ENCODE measurements at regions not wholly inside any gene's neighbourhood (a gene's known extent, or its start where the extent isn't known, plus 50 kb on each side); places are given as distances from the start of the nearest gene placed in this dataset.

- no peaks in the 10 kb centered on the region for H3K9me2 ChIP-seq (replicated peaks; ENCODE audit: low read depth, low read length)
- H3K79me2 ChIP-seq (ENCODE audit: insufficient read depth, low read length) = no peaks in the 10 kb centered on the region
- no peaks in the 10 kb centered on the region for H3F3A ChIP-seq (ENCODE audit: low read depth)
- H3K4me3 ChIP-seq (ENCODE audit: low read length, poor library complexity, severe bottlenecking) = no peak overlapping the region
- no peak overlapping the region for H3K9ac ChIP-seq (ENCODE audit: low read depth, low read length, poor library complexity, severe bottlenecking)
- no peaks in the 10 kb centered on the region for H3K4me1 ChIP-seq (ENCODE audit: insufficient read depth, low read length, poor library complexity, severe bottlenecking)
- no peaks in the 10 kb centered on the region for H3K27me3 ChIP-seq (ENCODE audit: insufficient read depth, low read length, poor library complexity, severe bottlenecking)
- H2AFZ ChIP-seq (ENCODE audit: low read length) = no peak overlapping the region
- H3K36me3 ChIP-seq (ENCODE audit: insufficient read depth, low read length) = no peaks in the 10 kb centered on the region
- no peaks in the 10 kb centered on the region for H3K9me3 ChIP-seq (ENCODE audit: insufficient read depth, low read depth, low read length)
- no peaks in the 10 kb centered on the region for H4K20me1 ChIP-seq (ENCODE audit: insufficient read depth, low read length, poor library complexity, severe bottlenecking)
- H3K4me2 ChIP-seq (ENCODE audit: low read depth, low read length, poor library complexity, severe bottlenecking) = no peak overlapping the region
- no peak for TF ChIP-seq CTCF (conservative IDR thresholded peaks at IDR 0.05; ENCODE audit: low read length)
- TF ChIP-seq EZH2phosphoT487 (IDR thresholded peaks at IDR 0.05; ENCODE audit: borderline replicate concordance) = no peak
These were observed 455.8 kb downstream of the TMEM135 start for GRCh38 chr11:87493516-87493915.

GRCh38 chr11:87491381-87491780 is 453.6 kb downstream of the TMEM135 start:
- Histone ChIP-seq H3K27me3 (ENCODE audit: insufficient read depth, low read length, poor library complexity, severe bottlenecking) (no peaks in the 10 kb centered on the region), H3K9me3 (ENCODE audit: insufficient read depth, low read depth, low read length) (no peaks in the 10 kb centered on the region), H3K79me2 (ENCODE audit: insufficient read depth, low read length) (no peaks in the 10 kb centered on the region), H3K4me1 (ENCODE audit: insufficient read depth, low read length, poor library complexity, severe bottlenecking) (no peaks in the 10 kb centered on the region), H3K4me3 (ENCODE audit: low read length, poor library complexity, severe bottlenecking) (no peak overlapping the region), H3K36me3 (ENCODE audit: insufficient read depth, low read length) (no peaks in the 10 kb centered on the region), H4K20me1 (ENCODE audit: insufficient read depth, low read length, poor library complexity, severe bottlenecking) (no peaks in the 10 kb centered on the region), H3K9ac (ENCODE audit: low read depth, low read length, poor library complexity, severe bottlenecking) (no peak overlapping the region), H3K4me2 (ENCODE audit: low read depth, low read length, poor library complexity, severe bottlenecking) (no peak overlapping the region), H3F3A (ENCODE audit: low read depth) (no peaks in the 10 kb centered on the region), H2AFZ (ENCODE audit: low read length) (no peak overlapping the region), H3K9me2 (replicated peaks; ENCODE audit: low read depth, low read length) (no peaks in the 10 kb centered on the region)
- TF ChIP-seq EZH2phosphoT487 (IDR thresholded peaks at IDR 0.05; ENCODE audit: borderline replicate concordance) = no peak
- no peak for TF ChIP-seq CTCF (conservative IDR thresholded peaks at IDR 0.05; ENCODE audit: low read length)

GRCh38 chr11:87490671-87491070 is 452.9 kb downstream of the TMEM135 start:
- Histone ChIP-seq H3K4me3 (ENCODE audit: low read length, poor library complexity, severe bottlenecking) (no peak overlapping the region), H3K27me3 (ENCODE audit: insufficient read depth, low read length, poor library complexity, severe bottlenecking) (no peaks in the 10 kb centered on the region), H3K9me3 (ENCODE audit: insufficient read depth, low read depth, low read length) (no peaks in the 10 kb centered on the region), H3K4me2 (ENCODE audit: low read depth, low read length, poor library complexity, severe bottlenecking) (no peak overlapping the region), H4K20me1 (ENCODE audit: insufficient read depth, low read length, poor library complexity, severe bottlenecking) (no peaks in the 10 kb centered on the region), H2AFZ (ENCODE audit: low read length) (no peak overlapping the region), H3K79me2 (ENCODE audit: insufficient read depth, low read length) (no peaks in the 10 kb centered on the region), H3F3A (ENCODE audit: low read depth) (no peaks in the 10 kb centered on the region), H3K9ac (ENCODE audit: low read depth, low read length, poor library complexity, severe bottlenecking) (no peak overlapping the region), H3K9me2 (replicated peaks; ENCODE audit: low read depth, low read length) (no peaks in the 10 kb centered on the region), H3K4me1 (ENCODE audit: insufficient read depth, low read length, poor library complexity, severe bottlenecking) (no peaks in the 10 kb centered on the region), H3K36me3 (ENCODE audit: insufficient read depth, low read length) (no peaks in the 10 kb centered on the region)
- TF ChIP-seq EZH2phosphoT487 (IDR thresholded peaks at IDR 0.05; ENCODE audit: borderline replicate concordance) (no peak), CTCF (conservative IDR thresholded peaks at IDR 0.05; ENCODE audit: low read length) (no peak)
